ENCODE measurements at regions not wholly inside any gene's neighbourhood (a gene's known extent, or its start where the extent isn't known, plus 50 kb on each side); places are given as distances from the start of the nearest gene placed in this dataset.

DNA sequence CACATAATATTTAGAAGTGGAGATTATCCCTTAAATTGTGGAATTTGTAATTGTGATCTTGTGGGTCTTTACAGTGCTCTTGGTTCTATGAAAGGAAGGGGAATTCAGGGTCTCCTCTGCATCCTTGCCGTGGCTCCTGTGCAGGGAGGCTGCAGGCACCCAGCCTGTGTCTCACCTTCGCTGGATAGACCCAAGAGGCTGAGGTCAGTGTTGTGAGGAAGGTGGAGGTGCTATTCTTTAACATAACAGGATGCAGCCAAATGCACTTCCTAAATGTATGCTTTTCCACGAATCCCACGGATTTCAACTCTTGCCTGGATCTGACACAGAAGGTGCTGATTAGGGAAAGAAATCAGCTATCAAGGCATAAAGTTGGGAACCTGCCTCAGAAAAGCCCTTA, 69.5 kb downstream of the TMEM18 start (continued):
- TF ChIP-seq, protein P1, sequence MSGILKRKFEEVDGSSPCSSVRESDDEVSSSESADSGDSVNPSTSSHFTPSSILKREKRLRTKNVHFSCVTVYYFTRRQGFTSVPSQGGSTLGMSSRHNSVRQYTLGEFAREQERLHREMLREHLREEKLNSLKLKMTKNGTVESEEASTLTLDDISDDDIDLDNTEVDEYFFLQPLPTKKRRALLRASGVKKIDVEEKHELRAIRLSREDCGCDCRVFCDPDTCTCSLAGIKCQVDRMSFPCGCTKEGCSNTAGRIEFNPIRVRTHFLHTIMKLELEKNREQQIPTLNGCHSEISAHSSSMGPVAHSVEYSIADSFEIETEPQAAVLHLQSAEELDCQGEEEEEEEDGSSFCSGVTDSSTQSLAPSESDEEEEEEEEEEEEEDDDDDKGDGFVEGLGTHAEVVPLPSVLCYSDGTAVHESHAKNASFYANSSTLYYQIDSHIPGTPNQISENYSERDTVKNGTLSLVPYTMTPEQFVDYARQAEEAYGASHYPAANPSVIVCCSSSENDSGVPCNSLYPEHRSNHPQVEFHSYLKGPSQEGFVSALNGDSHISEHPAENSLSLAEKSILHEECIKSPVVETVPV (CRISPR knock-in tag; IDR thresholded peaks at IDR 0.05) = no peak
- no peak for TF ChIP-seq ZNF565 (CRISPR knock-in tag; conservative IDR thresholded peaks at IDR 0.05; ENCODE audit: low read depth)
- no peak for TF ChIP-seq ZNF8 (CRISPR knock-in tag; IDR thresholded peaks at IDR 0.05)
- no peak for TF ChIP-seq SNAI2 (CRISPR knock-in tag; IDR thresholded peaks at IDR 0.05)
- TF ChIP-seq OSR1 (CRISPR knock-in tag; IDR thresholded peaks at IDR 0.05) = no peak

DNA sequence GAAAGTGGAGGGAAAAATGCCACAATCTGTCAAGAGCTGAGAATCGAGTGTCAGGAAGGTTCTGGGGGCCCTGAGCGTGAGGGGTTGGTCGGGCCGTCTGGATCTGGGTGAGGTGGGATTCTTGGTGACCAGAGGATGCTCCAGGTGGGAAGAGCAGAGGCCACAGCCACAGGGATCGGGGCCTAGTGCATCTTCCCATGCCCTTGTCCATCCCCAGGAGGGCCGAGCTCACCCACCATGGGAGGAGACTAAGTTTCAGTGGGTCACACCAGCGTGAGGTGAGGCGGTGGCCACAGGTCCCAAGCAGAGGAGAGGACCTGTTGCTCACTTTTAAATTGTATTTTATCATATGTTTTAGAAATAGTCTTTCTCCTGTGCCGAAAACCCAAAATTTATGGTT, 70.0 kb downstream of the TMEM18 start:
- TF ChIP-seq SNAI2 (CRISPR knock-in tag; IDR thresholded peaks at IDR 0.05) (no peak), ZNF70 (CRISPR knock-in tag; IDR thresholded peaks at IDR 0.05) (no peak), ZC3H10 (CRISPR knock-in tag; IDR thresholded peaks at IDR 0.05) (no peak), ARNTL (CRISPR knock-in tag; IDR thresholded peaks at IDR 0.05; ENCODE audit: borderline replicate concordance, low read depth) (no peak), PPARA (CRISPR knock-in tag; IDR thresholded peaks at IDR 0.05; ENCODE audit: borderline replicate concordance) (no peak), ISL1 (CRISPR knock-in tag; IDR thresholded peaks at IDR 0.05) (no peak)
- TF ChIP-seq, protein P2, sequence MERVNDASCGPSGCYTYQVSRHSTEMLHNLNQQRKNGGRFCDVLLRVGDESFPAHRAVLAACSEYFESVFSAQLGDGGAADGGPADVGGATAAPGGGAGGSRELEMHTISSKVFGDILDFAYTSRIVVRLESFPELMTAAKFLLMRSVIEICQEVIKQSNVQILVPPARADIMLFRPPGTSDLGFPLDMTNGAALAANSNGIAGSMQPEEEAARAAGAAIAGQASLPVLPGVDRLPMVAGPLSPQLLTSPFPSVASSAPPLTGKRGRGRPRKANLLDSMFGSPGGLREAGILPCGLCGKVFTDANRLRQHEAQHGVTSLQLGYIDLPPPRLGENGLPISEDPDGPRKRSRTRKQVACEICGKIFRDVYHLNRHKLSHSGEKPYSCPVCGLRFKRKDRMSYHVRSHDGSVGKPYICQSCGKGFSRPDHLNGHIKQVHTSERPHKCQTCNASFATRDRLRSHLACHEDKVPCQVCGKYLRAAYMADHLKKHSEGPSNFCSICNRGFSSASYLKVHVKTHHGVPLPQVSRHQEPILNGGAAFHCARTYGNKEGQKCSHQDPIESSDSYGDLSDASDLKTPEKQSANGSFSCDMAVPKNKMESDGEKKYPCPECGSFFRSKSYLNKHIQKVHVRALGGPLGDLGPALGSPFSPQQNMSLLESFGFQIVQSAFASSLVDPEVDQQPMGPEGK (CRISPR knock-in tag; IDR thresholded peaks at IDR 0.05; ENCODE audit: borderline replicate concordance) = no peak
- ATAC-seq = no peak

DNA sequence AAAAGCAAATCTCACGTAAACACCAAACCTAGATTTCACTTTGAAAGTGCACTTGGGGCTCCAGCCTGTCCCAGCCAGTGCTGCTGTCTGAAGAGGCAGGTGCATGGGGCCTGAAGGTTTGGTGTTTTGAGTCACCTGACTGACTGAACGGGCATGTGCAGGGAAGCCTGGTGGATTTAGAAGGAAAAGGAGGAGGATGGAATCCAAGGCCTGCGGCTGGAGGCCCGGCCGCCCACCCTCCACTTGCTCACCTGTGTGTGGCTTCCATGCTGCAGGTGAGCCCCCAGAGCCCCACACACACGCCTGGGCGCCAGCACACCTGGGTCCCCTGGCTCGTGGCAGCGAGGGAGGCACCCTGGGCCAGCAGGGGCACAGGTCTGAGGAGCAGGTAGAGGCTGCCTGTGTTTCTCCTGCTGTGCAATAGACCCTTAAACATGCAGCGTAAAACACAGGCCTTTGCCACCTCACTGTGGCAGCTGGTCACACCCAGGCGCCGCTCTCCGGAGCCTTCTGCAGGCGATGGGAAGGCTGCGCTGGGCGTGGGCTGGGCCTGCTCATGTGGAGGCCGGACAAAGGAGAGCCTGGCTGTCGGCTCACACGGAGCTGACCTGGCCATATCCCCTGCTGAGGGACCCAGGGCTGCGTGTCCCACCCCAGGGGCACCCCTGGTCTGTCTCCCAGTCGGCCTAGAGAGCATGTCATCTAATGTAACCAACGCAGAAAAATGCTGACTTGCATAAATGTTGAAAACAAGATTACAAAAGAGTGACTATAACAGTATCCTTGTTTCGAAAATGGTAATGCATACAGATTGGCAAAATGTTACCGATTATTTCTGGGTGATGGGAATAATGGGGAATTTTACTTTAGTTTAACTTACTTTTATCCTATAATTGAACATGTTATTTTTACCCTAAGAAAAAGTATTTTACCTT, 71.3 kb downstream of the TMEM18 start:
- no peak for TF ChIP-seq OSR1 (CRISPR knock-in tag; IDR thresholded peaks at IDR 0.05)
- TF ChIP-seq, protein P2 (CRISPR knock-in tag; IDR thresholded peaks at IDR 0.05; ENCODE audit: borderline replicate concordance) = no peak
- TF ChIP-seq, protein P3, sequence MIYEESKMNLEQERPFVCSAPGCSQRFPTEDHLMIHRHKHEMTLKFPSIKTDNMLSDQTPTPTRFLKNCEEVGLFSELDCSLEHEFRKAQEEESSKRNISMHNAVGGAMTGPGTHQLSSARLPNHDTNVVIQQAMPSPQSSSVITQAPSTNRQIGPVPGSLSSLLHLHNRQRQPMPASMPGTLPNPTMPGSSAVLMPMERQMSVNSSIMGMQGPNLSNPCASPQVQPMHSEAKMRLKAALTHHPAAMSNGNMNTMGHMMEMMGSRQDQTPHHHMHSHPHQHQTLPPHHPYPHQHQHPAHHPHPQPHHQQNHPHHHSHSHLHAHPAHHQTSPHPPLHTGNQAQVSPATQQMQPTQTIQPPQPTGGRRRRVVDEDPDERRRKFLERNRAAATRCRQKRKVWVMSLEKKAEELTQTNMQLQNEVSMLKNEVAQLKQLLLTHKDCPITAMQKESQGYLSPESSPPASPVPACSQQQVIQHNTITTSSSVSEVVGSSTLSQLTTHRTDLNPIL (CRISPR knock-in tag; IDR thresholded peaks at IDR 0.05; ENCODE audit: low read depth) = no peak
- TF ChIP-seq PPARA (CRISPR knock-in tag; IDR thresholded peaks at IDR 0.05; ENCODE audit: borderline replicate concordance) = no peak
- TF ChIP-seq ISL1 (CRISPR knock-in tag; IDR thresholded peaks at IDR 0.05) = no peak
- ATAC-seq = no peak

DNA sequence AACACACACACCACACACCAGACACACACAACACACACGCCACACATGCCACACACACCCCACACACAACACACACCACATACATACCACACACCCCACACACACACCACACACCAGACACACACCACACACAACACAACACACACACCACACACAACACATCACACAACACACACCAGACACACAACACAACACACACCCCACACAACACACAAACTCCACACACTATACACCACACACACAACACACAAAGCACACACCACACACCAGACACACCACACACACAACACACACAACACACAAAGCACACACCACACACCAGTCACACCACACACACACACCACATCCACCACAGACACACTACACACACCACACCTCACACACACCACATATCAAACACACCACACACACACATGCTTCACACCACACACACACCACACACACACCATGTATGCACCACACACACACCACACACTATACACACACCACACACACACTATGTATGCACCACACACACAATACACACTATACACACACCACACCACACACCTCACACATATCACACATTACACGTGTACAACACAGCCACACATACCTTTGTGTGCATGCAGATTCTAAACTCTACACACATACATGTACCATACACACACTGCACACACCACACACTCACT, 72.2 kb downstream of the TMEM18 start:
- no peak for ATAC-seq
- TF ChIP-seq ZFP30 (CRISPR knock-in tag; IDR thresholded peaks at IDR 0.05) = no peak
- TF ChIP-seq OSR1 (CRISPR knock-in tag; IDR thresholded peaks at IDR 0.05) = no peak
- no peak for TF ChIP-seq GLIS3 (CRISPR knock-in tag; IDR thresholded peaks at IDR 0.05)
- no peak for TF ChIP-seq TCF4 (CRISPR knock-in tag; IDR thresholded peaks at IDR 0.05; ENCODE audit: borderline replicate concordance)
- TF ChIP-seq, protein P4, sequence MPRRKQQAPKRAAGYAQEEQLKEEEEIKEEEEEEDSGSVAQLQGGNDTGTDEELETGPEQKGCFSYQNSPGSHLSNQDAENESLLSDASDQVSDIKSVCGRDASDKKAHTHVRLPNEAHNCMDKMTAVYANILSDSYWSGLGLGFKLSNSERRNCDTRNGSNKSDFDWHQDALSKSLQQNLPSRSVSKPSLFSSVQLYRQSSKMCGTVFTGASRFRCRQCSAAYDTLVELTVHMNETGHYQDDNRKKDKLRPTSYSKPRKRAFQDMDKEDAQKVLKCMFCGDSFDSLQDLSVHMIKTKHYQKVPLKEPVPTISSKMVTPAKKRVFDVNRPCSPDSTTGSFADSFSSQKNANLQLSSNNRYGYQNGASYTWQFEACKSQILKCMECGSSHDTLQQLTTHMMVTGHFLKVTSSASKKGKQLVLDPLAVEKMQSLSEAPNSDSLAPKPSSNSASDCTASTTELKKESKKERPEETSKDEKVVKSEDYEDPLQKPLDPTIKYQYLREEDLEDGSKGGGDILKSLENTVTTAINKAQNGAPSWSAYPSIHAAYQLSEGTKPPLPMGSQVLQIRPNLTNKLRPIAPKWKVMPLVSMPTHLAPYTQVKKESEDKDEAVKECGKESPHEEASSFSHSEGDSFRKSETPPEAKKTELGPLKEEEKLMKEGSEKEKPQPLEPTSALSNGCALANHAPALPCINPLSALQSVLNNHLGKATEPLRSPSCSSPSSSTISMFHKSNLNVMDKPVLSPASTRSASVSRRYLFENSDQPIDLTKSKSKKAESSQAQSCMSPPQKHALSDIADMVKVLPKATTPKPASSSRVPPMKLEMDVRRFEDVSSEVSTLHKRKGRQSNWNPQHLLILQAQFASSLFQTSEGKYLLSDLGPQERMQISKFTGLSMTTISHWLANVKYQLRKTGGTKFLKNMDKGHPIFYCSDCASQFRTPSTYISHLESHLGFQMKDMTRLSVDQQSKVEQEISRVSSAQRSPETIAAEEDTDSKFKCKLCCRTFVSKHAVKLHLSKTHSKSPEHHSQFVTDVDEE (CRISPR knock-in tag; IDR thresholded peaks at IDR 0.05) = no peak
- TF ChIP-seq, protein P2 (CRISPR knock-in tag; IDR thresholded peaks at IDR 0.05; ENCODE audit: borderline replicate concordance) = no peak
- no peak for TF ChIP-seq TOX (CRISPR knock-in tag; IDR thresholded peaks at IDR 0.05; ENCODE audit: borderline replicate concordance)
- TF ChIP-seq, protein P5, sequence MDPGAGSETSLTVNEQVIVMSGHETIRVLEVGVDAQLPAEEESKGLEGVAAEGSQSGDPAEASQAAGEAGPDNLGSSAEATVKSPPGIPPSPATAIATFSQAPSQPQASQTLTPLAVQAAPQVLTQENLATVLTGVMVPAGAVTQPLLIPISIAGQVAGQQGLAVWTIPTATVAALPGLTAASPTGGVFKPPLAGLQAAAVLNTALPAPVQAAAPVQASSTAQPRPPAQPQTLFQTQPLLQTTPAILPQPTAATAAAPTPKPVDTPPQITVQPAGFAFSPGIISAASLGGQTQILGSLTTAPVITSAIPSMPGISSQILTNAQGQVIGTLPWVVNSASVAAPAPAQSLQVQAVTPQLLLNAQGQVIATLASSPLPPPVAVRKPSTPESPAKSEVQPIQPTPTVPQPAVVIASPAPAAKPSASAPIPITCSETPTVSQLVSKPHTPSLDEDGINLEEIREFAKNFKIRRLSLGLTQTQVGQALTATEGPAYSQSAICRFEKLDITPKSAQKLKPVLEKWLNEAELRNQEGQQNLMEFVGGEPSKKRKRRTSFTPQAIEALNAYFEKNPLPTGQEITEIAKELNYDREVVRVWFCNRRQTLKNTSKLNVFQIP (CRISPR knock-in tag; IDR thresholded peaks at IDR 0.05; ENCODE audit: borderline replicate concordance, low read depth) = no peak
- no peak for TF ChIP-seq BACH2 (CRISPR knock-in tag; IDR thresholded peaks at IDR 0.05; ENCODE audit: borderline replicate concordance)
- TF ChIP-seq ZNF8 (CRISPR knock-in tag; IDR thresholded peaks at IDR 0.05) = no peak
- no peak for TF ChIP-seq ZNF565 (CRISPR knock-in tag; conservative IDR thresholded peaks at IDR 0.05; ENCODE audit: low read depth)
- TF ChIP-seq ISL1 (CRISPR knock-in tag; IDR thresholded peaks at IDR 0.05) = no peak
